NB4 (cell line): ENCODE measurements at regions not wholly inside any gene's neighbourhood (a gene's known extent, or its start where the extent isn't known, plus 50 kb on each side); places are given as distances from the start of the nearest gene placed in this dataset.
"Not testable (repeated sequence)": the region's sequence is repeated elsewhere in the genome, so short reads cannot be mapped to it uniquely, and the experiment has no call there.

ENCODE experiments used
- DNase-seq: peaks from one replicate; pipeline ENCODE4 v3.0.0; 2010; ENCODE audit warnings: low read depth
- H3K4me3 ChIP-seq: one replicate; pipeline ENCODE4 v1.5.1; 2011; ENCODE audit warnings: mild to moderate bottlenecking, low read depth, low read length, moderate library complexity
- CTCF ChIP-seq: IDR thresholded peaks from one replicate; pipeline ENCODE4 v1.5.1; 2012; ENCODE audit warnings: low read depth, low read length
- MAX ChIP-seq: IDR thresholded peaks from 2 replicates; pipeline ENCODE4 v1.6.1; 2011; ENCODE audit warnings: low read depth, low read length
- MYC ChIP-seq: IDR thresholded peaks from 2 replicates; pipeline ENCODE4 v1.6.1; 2011; ENCODE audit warnings: low read depth, low read length
- POLR2A ChIP-seq: IDR thresholded peaks from 2 replicates; pipeline ENCODE4 v1.6.1; 2011; ENCODE audit warnings: mild to moderate bottlenecking; ENCODE audit not compliant: insufficient read length; ENCODE audit errors: extremely low read depth

GRCh38 chr6:144435602-144436426, 150.7 kb downstream of the UTRN start:
- TF ChIP-seq MYC (no peak), MAX (no peak)
- no peak overlapping the region for H3K4me3 ChIP-seq
- DNase-seq = no peak

- TF ChIP-seq POLR2A (no peak), MYC (no peak)
- H3K4me3 ChIP-seq = no peak overlapping the region
- DNase-seq = no peak
These were observed 152.0 kb downstream of the UTRN start for GRCh38 chr6:144437105-144437504.

- no peak overlapping the region for H3K4me3 ChIP-seq
- DNase-seq = no peak
- TF ChIP-seq MYC (no peak), CTCF (no peak), POLR2A (no peak), MAX (no peak)
These were observed 153.0 kb downstream of the UTRN start for GRCh38 chr6:144438103-144438502.

GRCh38 chr6:144439016-144439415, 153.9 kb downstream of the UTRN start:
- H3K4me3 ChIP-seq = no peak overlapping the region
- TF ChIP-seq POLR2A (no peak), MYC (no peak), MAX (no peak), CTCF (no peak)
- no peak for DNase-seq

GRCh38 chr6:144441801-144442200, 156.7 kb downstream of the UTRN start:
- DNase-seq, H3K4me3 ChIP-seq: not testable (repeated sequence)

- no peak for DNase-seq
- no peak for TF ChIP-seq POLR2A
- TF ChIP-seq MAX = no peak
- no peak for TF ChIP-seq CTCF
- no peak for TF ChIP-seq MYC
- H3K4me3 ChIP-seq = no peak overlapping the region
These were observed 158.0 kb downstream of the UTRN start for GRCh38 chr6:144443157-144443556.

GRCh38 chr6:144447472-144447871, 162.3 kb downstream of the UTRN start:
- no peak for DNase-seq

More at GRCh38 chr6:144447472-144447871, 162.3 kb downstream of the UTRN start:
- H3K4me3 ChIP-seq = no peak overlapping the region
- TF ChIP-seq POLR2A = no peak
- TF ChIP-seq CTCF = no peak
- TF ChIP-seq MYC = no peak
- no peak for TF ChIP-seq MAX
